NCI-H446 (cell line): ENCODE measurements at regions not wholly inside any gene's neighbourhood (a gene's known extent, or its start where the extent isn't known, plus 50 kb on each side); places are given as distances from the start of the nearest gene placed in this dataset.
A peak's percentile ranks its signal among the peaks of the same experiment; 100 is the strongest.
"Not testable (repeated sequence)": the region's sequence is repeated elsewhere in the genome, so short reads cannot be mapped to it uniquely, and the experiment has no call there.

Source experiments
- DNase-seq, 2 experiments: peaks; one replicate each; lab custom pipeline; 2025; lab: John Stamatoyannopoulos, UW

- no peak for DNase-seq
Measured at GRCh38 chr7:101708223-101708622, 79.1 kb upstream of the MYL10 start.

GRCh38 chr7:101712652-101713051 is 83.6 kb upstream of the MYL10 start:
- DNase-seq, result no peak

- no peak for DNase-seq
Measured at GRCh38 chr7:101714097-101714496, 85.0 kb upstream of the MYL10 start.

GRCh38 chr7:101717628-101718357 is 88.7 kb upstream of the MYL10 start:
- no peak for DNase-seq

- no peak for DNase-seq
Measured at GRCh38 chr7:101718363-101719122, 89.4 kb upstream of the MYL10 start.

- no peak for DNase-seq
Measured at GRCh38 chr7:101719123-101719470, 90.0 kb upstream of the MYL10 start.

- no peak for DNase-seq
Measured at GRCh38 chr7:101720324-101720723, 91.2 kb upstream of the MYL10 start.

- DNase-seq, result no peak
Measured at GRCh38 chr7:101722247-101722646, 93.2 kb upstream of the MYL10 start.

GRCh38 chr7:101723835-101724234 is 93.6 kb upstream of the CUX1 start:
- no peak for DNase-seq

- DNase-seq, result no peak
Measured at GRCh38 chr7:101724957-101725356, 92.5 kb upstream of the CUX1 start.

GRCh38 chr7:101725921-101726320 is 91.5 kb upstream of the CUX1 start:
- no peak for DNase-seq

- no peak for DNase-seq
Measured at GRCh38 chr7:101727184-101727583, 90.2 kb upstream of the CUX1 start.

- no peak for DNase-seq
Measured at GRCh38 chr7:101728128-101728527, 89.3 kb upstream of the CUX1 start.

- DNase-seq, result not testable (repeated sequence)
Measured at GRCh38 chr7:101728873-101729240, 88.6 kb upstream of the CUX1 start.

GRCh38 chr7:101729241-101729883 is 88.1 kb upstream of the CUX1 start:
- no peak for DNase-seq

- no peak for DNase-seq
Measured at GRCh38 chr7:101731502-101732084, 85.8 kb upstream of the CUX1 start.

- peak; percentile 19 to 44 for DNase-seq
Measured at GRCh38 chr7:101733713-101734475, 83.5 kb upstream of the CUX1 start.

- no peak for DNase-seq
Measured at GRCh38 chr7:101736084-101736483, 81.3 kb upstream of the CUX1 start.

GRCh38 chr7:101739775-101740398 is 77.5 kb upstream of the CUX1 start:
- DNase-seq, result no peak

- DNase-seq, result no peak
Measured at GRCh38 chr7:101740981-101741725, 76.3 kb upstream of the CUX1 start.
